ENCODE measurements at regions not wholly inside any gene's neighbourhood (a gene's known extent, or its start where the extent isn't known, plus 50 kb on each side); places are given as distances from the start of the nearest gene placed in this dataset.
"Not testable (repeated sequence)": the region's sequence is repeated elsewhere in the genome, so short reads cannot be mapped to it uniquely, and the experiment has no call there.

GRCh38 chr15:22684786-22685185 lies 101.7 kb upstream of the NIPA1 start:
- not testable (repeated sequence) for DNase-seq

- DNase-seq, result not testable (repeated sequence)
These were observed 86.6 kb upstream of the NIPA1 start for GRCh38 chr15:22699881-22700280.

DNA sequence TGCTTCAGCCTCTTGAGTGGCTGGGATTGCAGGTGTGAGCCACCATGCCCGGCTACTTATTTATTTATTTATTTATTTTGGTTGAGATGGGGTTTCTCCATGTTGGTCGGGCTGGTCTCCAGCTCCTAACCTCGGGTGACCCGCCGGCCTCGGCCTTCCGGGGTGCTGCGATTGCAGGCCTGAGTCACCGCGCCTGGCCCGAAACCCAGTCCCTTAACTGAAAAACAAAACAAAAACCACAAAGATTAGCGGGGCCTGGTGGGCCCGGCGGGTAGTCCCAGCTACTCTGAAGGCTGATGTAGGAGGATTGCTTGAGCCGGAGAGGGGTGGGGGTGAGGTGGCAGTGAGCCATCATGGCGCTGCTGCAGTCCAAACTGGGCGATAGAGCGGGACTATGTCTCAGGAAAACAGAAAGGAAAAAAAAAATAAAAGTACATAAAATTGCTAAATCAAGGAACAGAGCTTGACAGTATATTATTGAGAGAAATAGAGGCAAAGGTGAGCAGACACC lies 75.6 kb upstream of the NIPA1 start:
- not testable (repeated sequence) for DNase-seq

- DNase-seq, result not testable (repeated sequence)
These were observed 72.5 kb upstream of the NIPA1 start for GRCh38 chr15:22713933-22714332.

- DNase-seq, result peak in 1 of 2 experiments; percentile 27
These were observed 71.9 kb upstream of the NIPA1 start for GRCh38 chr15:22714358-22715132.

GRCh38 chr15:22715133-22715845 lies 71.2 kb upstream of the NIPA1 start:
- DNase-seq, result not testable (repeated sequence)

GRCh38 chr15:22719980-22720379 lies 66.5 kb upstream of the NIPA1 start:
- not testable (repeated sequence) for DNase-seq

GRCh38 chr15:22726104-22726503 lies 60.3 kb upstream of the NIPA1 start:
- DNase-seq, result not testable (repeated sequence)

DNA sequence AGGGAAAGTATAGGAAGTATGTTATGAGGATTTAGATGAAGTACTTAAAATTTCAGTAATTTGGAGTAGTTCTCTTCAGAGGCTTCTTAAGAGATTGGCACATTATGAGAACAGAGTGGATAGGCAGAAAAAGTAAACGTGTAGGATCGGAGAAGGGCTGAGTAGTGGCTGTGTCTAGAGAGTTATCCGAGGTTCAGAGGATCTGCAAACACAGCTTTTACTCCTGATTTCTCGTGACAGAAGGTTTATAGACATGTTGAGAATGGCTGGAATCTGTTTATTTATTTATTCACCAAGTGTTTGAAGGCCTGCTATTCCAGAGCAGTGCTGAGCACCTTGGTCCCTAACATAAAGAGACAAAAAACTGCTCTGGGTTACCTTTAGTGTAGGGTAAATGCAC lies 51.4 kb upstream of the NIPA1 start:
- DNase-seq, result not testable (repeated sequence)

DNA sequence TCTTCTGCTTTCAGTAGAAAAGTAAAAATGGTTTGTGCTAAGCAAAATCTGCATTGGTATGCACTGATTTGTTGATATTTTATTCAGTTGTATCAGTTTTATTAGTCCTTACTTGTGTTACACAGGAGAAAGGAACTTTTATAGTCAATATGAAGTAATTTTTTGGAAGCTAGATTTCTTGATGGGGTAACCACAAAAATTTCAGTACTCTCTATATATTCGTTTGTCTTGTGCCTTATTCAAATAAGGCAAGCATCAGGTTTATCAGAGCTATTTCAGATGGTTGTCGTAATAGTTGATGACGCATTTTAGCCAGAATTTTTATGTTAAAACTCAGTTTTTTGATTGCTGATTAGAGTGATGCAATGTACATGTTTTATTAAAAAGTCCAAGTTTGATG lies 50.7 kb upstream of the NIPA1 start:
- DNase-seq, result no peak

- not testable (repeated sequence) for DNase-seq
These were observed 50.2 kb upstream of the NIPA1 start for GRCh38 chr15:22736200-22736599.

Measured in activated T-cell treated with anti-CD3 and anti-CD28 coated beads, Interleukin-2, amount 50 U/mL, for 48 hours (primary cell).